GM10266 (cell line): ENCODE measurements at regions not wholly inside any gene's neighbourhood (a gene's known extent, or its start where the extent isn't known, plus 50 kb on each side); places are given as distances from the start of the nearest gene placed in this dataset.

Experiments used
- DNase-seq: peaks from one replicate; pipeline ENCODE4 v3.0.0; 2012; ENCODE audit errors: extremely low spot score
- CTCF ChIP-seq: IDR thresholded peaks from 2 replicates; pipeline ENCODE4 v1.5.1; 2012; ENCODE audit warnings: mild to moderate bottlenecking, low read depth; ENCODE audit not compliant: control insufficient read depth, insufficient read depth; ENCODE audit errors: missing control alignments

- DNase-seq: no peak
- no peak for TF ChIP-seq CTCF
Measured at GRCh38 chr20:6646021-6646636, 121.4 kb upstream of the BMP2 start.

- no peak for TF ChIP-seq CTCF
- no peak for DNase-seq
Measured at GRCh38 chr20:6644813-6645628, 122.5 kb upstream of the BMP2 start.

DNA sequence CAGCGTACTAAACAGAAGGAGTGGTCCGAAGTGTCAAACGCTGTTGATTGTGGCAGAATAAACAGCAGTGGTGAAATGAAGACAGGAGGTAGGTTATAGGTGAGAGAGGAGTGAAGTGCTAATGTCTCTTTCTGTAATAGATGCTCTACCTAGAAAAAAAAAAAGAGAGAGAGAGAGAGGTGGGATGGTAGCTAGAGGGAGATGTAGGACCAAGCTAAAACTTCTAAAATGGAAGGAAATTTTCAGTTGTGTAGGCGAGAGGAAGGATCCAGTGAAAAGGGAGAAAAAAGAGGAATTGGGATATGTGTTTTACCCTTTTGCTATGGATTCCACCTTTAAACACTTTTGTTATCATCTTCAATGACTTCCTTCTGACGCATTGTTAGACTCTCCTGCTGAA is 126.5 kb upstream of the BMP2 start:
- TF ChIP-seq CTCF: no peak
- no peak for DNase-seq

- no peak for DNase-seq
- TF ChIP-seq CTCF: no peak
Measured at GRCh38 chr20:6637160-6637579, 130.3 kb upstream of the BMP2 start.

DNA sequence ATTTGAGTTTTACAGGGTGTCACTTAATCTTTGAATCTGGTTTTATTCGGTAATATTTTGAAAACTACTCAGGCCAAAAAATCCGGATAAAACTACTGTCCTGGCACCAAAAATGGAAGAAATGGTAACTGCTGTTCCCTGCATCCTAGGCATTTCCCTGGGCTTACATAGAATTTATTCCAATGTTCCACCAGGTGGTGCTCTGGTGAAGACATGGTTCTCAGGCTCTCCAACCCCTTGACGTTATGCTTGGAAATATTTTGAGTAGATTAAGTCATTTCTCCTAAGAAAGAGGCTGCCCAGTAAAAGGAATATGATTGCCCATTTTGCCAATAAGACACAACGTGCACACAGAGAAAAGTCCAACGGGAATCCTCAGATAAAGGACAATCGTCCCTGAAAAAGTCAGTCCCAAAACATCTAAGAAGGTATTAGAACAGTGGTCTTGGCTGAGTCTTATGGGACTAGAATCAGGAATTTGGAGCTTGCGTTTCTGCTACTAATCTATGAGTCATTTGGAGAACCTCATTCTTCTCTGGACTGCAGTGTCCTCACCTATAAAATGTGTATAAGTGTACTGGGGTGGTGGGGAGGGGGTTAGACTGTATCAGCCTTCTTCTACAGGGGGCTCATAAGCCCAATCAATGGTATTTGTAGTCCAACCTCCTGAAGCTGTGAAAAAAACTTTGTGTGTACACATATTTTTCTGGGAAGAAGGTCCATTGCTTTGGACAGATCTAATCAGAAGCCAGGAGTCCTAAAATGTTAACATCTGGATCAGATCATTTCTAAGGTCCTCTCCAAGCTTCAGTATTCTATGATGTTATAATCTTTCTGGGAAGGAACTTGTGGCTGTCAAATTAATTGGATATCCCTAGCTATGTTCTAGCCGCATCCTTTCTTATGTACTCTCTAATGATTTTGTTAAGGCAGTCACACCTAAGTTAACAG is 131.0 kb upstream of the BMP2 start:
- TF ChIP-seq CTCF: peak; percentile 34

GRCh38 chr20:6635034-6635736 is 132.3 kb upstream of the BMP2 start:
- DNase-seq: no peak
- TF ChIP-seq CTCF: no peak

More for the DNA sequence above, 131.0 kb upstream of the BMP2 start:
- DNase-seq: no peak
